ENCODE measurements at regions not wholly inside any gene's neighbourhood (a gene's known extent, or its start where the extent isn't known, plus 50 kb on each side); places are given as distances from the start of the nearest gene placed in this dataset.

GRCh38 chr7:139159900-139160675, 50.6 kb upstream of the ZC3HAV1 start:
- TF ChIP-seq CTCF (conservative IDR thresholded peaks at IDR 0.05; ENCODE audit: low read depth, low read length) (no peak), EZH2 (IDR thresholded peaks at IDR 0.05; ENCODE audit: borderline replicate concordance, low read depth, low read length, poor library complexity, severe bottlenecking) (no peak)

All from A673 (cell line).